RWPE2 (cell line): ENCODE measurements at regions not wholly inside any gene's neighbourhood (a gene's known extent, or its start where the extent isn't known, plus 50 kb on each side); places are given as distances from the start of the nearest gene placed in this dataset.
A peak's percentile ranks its signal among the peaks of the same experiment; 100 is the strongest.

Experiments
- ATAC-seq: fragments of 200-7000 bp; cut with Tn5 transposase; 3 replicates; pipeline ENCODE4 v1.9.1; 2021; ENCODE audit warnings: low read depth
- DNase-seq: peaks from one replicate; pipeline ENCODE4 v3.0.0-alpha.2; 2020; ENCODE audit warnings: low spot score
- H3K27ac ChIP-seq: fragments of 450-650 bp; 2 replicates; pipeline ENCODE4 v1.5.1; 2017; ENCODE audit warnings: mild to moderate bottlenecking; ENCODE audit not compliant: poor library complexity, severe bottlenecking
- H3K27me3 ChIP-seq: fragments of 250-450 bp; sonication (Bioruptor Pico); 2 replicates; pipeline ENCODE4 v1.5.1; 2021; ENCODE audit warnings: mild to moderate bottlenecking, moderate library complexity; ENCODE audit not compliant: insufficient read depth, poor library complexity, severe bottlenecking
- H3K36me3 ChIP-seq: fragments of 250-450 bp; sonication (Bioruptor Pico); 2 replicates; pipeline ENCODE4 v1.5.1; 2020; ENCODE audit warnings: low read depth, mild to moderate bottlenecking, moderate library complexity
- H3K4me1 ChIP-seq: fragments of 250-450 bp; sonication (Bioruptor Pico); 2 replicates; pipeline ENCODE4 v1.5.1; 2021; ENCODE audit warnings: mild to moderate bottlenecking, moderate library complexity; ENCODE audit not compliant: insufficient read depth, poor library complexity, severe bottlenecking
- H3K4me3 ChIP-seq: fragments of 250-450 bp; sonication (Bioruptor Pico); 2 replicates; pipeline ENCODE4 v1.5.1; 2021; ENCODE audit warnings: mild to moderate bottlenecking, moderate library complexity; ENCODE audit not compliant: severe bottlenecking
- H3K9me3 ChIP-seq: fragments of 250-450 bp; sonication (Bioruptor Pico); 2 replicates; pipeline ENCODE4 v1.5.1; 2021; ENCODE audit warnings: mild to moderate bottlenecking, moderate library complexity; ENCODE audit not compliant: severe bottlenecking
- TF ChIP-seq, protein P1 (sequence below): fragments of 450-650 bp; IDR thresholded peaks from one replicate; pipeline ENCODE4 v1.5.1; 2017; ENCODE audit warnings: mild to moderate bottlenecking, moderate library complexity; ENCODE audit not compliant: poor library complexity, severe bottlenecking

GRCh38 chr6:94401311-94401710 is 982.0 kb upstream of the EPHA7 start:
- no peak for ATAC-seq
- H3K36me3 ChIP-seq: no peaks in the 10 kb centered on the region
- H3K27ac ChIP-seq: no peak overlapping the region
- H3K27me3 ChIP-seq: peaks cover 13% of the 10 kb centered on the region
- H3K4me3 ChIP-seq: no peak overlapping the region
- no peaks in the 10 kb centered on the region for H3K4me1 ChIP-seq
- TF ChIP-seq, protein P1, sequence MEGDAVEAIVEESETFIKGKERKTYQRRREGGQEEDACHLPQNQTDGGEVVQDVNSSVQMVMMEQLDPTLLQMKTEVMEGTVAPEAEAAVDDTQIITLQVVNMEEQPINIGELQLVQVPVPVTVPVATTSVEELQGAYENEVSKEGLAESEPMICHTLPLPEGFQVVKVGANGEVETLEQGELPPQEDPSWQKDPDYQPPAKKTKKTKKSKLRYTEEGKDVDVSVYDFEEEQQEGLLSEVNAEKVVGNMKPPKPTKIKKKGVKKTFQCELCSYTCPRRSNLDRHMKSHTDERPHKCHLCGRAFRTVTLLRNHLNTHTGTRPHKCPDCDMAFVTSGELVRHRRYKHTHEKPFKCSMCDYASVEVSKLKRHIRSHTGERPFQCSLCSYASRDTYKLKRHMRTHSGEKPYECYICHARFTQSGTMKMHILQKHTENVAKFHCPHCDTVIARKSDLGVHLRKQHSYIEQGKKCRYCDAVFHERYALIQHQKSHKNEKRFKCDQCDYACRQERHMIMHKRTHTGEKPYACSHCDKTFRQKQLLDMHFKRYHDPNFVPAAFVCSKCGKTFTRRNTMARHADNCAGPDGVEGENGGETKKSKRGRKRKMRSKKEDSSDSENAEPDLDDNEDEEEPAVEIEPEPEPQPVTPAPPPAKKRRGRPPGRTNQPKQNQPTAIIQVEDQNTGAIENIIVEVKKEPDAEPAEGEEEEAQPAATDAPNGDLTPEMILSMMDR: no peak
- no peak for DNase-seq
- no peaks in the 10 kb centered on the region for H3K9me3 ChIP-seq

GRCh38 chr6:94394822-94395221 is 975.5 kb upstream of the EPHA7 start:
- DNase-seq: no peak
- TF ChIP-seq, protein P1: no peak
- ATAC-seq: no peak
- H3K4me1 ChIP-seq: no peaks in the 10 kb centered on the region
- H3K9me3 ChIP-seq: no peaks in the 10 kb centered on the region
- H3K27me3 ChIP-seq: peaks cover 13% of the 10 kb centered on the region
- H3K4me3 ChIP-seq: no peak overlapping the region
- no peak overlapping the region for H3K27ac ChIP-seq
- no peaks in the 10 kb centered on the region for H3K36me3 ChIP-seq

DNA sequence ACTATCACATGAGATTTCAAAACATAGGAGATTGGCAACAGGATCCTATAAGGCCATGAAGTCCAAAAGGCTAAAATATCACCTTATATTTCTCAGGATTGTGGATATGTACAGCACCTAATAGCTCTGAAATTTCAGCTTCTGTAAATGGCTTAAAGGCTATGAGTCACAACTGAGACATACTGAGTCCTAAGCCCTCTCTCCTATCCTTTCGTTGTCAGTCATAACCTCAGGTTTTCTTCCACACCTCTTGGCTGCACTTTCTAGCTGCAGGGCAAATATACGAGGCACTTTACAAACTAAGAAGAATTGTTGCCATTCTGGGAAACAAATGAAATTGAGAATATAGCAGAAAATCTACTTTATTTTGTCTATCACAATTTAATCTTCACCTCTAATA is 969.9 kb upstream of the EPHA7 start:
- Histone ChIP-seq H3K27me3 (no peaks in the 10 kb centered on the region), H3K36me3 (no peaks in the 10 kb centered on the region), H3K4me3 (no peak overlapping the region), H3K9me3 (no peaks in the 10 kb centered on the region), H3K27ac (no peak overlapping the region), H3K4me1 (no peaks in the 10 kb centered on the region)
- TF ChIP-seq, protein P1: no peak
- ATAC-seq (peak; percentile 83), DNase-seq (no peak)

DNA sequence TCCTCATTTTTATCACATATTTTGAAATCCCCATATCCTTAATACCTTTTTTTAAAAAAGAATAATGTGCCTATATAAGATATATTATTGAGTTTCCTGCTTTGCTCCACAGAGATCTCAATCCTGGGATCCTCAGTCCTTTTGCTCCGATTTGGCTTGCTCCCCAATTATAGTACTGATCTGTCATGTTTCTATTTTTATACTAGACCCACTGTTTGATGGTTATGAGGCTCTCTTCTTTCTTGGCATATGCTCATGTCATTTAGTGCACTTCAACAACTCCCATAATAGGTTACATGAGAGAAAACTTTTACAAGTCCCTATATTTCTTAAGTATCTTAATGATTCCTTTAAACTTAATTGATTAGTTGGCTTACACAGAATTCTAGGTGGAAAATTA is 958.5 kb upstream of the EPHA7 start:
- Histone ChIP-seq H3K9me3 (no peaks in the 10 kb centered on the region), H3K4me1 (no peaks in the 10 kb centered on the region), H3K27me3 (peaks cover 5% of the 10 kb centered on the region), H3K27ac (no peak overlapping the region), H3K36me3 (no peaks in the 10 kb centered on the region), H3K4me3 (no peak overlapping the region)
- TF ChIP-seq, protein P1: no peak
- no peak for ATAC-seq
- DNase-seq: no peak

GRCh38 chr6:94376876-94377275 is 957.5 kb upstream of the EPHA7 start:
- no peaks in the 10 kb centered on the region for H3K9me3 ChIP-seq
- TF ChIP-seq, protein P1: no peak
- no peaks in the 10 kb centered on the region for H3K4me1 ChIP-seq
- H3K27me3 ChIP-seq: peaks cover 5% of the 10 kb centered on the region
- H3K36me3 ChIP-seq: no peaks in the 10 kb centered on the region
- H3K27ac ChIP-seq: no peak overlapping the region
- no peak overlapping the region for H3K4me3 ChIP-seq
- ATAC-seq: no peak
- DNase-seq: no peak
